K562 (cell line): ENCODE measurements at regions not wholly inside any gene's neighbourhood (a gene's known extent, or its start where the extent isn't known, plus 50 kb on each side); places are given as distances from the start of the nearest gene placed in this dataset.

Experiments used
- ATAC-seq: fragments of 200-7000 bp; cut with Tn5 transposase; 3 replicates; pipeline ENCODE4 v1.9.1; 2020; ENCODE audit warnings: moderate library complexity
- BruUV-seq: library from RNA; stranded (reverse); fragments of 400-500 nt; replicated peaks from 2 replicates; lab custom pipeline; 2021; lab: Mats Ljungman, UMichigan
- CTCF ChIA-PET: fragments of 300-600 bp; formaldehyde crosslinking; extraction: SDS; loops from one replicate; lab custom pipeline; 2021; ENCODE audit warnings: low intra/inter-chr PET ratio; lab: Yijun Ruan, JAX
- POLR2A ChIA-PET: fragments of 300-600, 350-650 bp; sonication (Branson Sonifier 250); formaldehyde crosslinking; extraction: SDS; loops from one replicate; lab custom pipeline; 2021; ENCODE audit warnings: antibody characterized with exemption, inconsistent platforms; lab: Yijun Ruan, JAX
- DNase-seq, 4 experiments: peaks; one replicate each; pipeline versions ENCODE4 v3.0.0 to v3.0.0-alpha.2; 2011 to 2018; ENCODE audit warnings: low spot score in 3 of 4, mixed read lengths in 3 of 4; ENCODE audit errors: extremely low read depth in 1 of 4
- FAIRE-seq: peaks from 2 replicates; lab custom pipeline; 2011; peaks lifted over from hg19 to GRCh38; lab: Jason Lieb, UNC
- H2AFZ ChIP-seq: 2 replicates; pipeline ENCODE4 v1.6.0; 2011; ENCODE audit warnings: low read depth, low read length, control low read depth, inconsistent platforms
- H3K27ac ChIP-seq: fragments of 200-600 bp; 3 replicates; pipeline ENCODE4 v1.8.0; 2011; ENCODE audit warnings: low read depth, mild to moderate bottlenecking, control low read depth, inconsistent platforms, low read length, moderate library complexity, mixed read lengths; ENCODE audit errors: extremely low read depth
- H3K27me3 ChIP-seq, 2 experiments: fragments of 300-600 bp in 1 of 2; 2 replicates in 1 of 2; 3 replicates in 1 of 2; pipeline versions ENCODE4 v1.6.0 to v1.8.0; 2011; ENCODE audit warnings: inconsistent platforms in 2 of 2, low read length in 2 of 2, mild to moderate bottlenecking in 1 of 2, mixed read lengths in 1 of 2, moderate library complexity in 1 of 2; ENCODE audit not compliant: control insufficient read depth in 2 of 2, insufficient read depth in 2 of 2
- H3K36me3 ChIP-seq: fragments of 300-600 bp; 3 replicates; pipeline ENCODE4 v1.8.0; 2011; ENCODE audit warnings: mild to moderate bottlenecking, low read length, inconsistent platforms; ENCODE audit not compliant: control insufficient read depth, insufficient read depth
- H3K4me1 ChIP-seq, 2 experiments: fragments of 200-600 bp in 1 of 2; replicated peaks in 1 of 2; 2 replicates in 1 of 2; 3 replicates in 1 of 2; pipeline versions ENCODE4 v1.5.1 to v1.8.0; 2011; ENCODE audit warnings: inconsistent platforms in 2 of 2, low read length in 2 of 2, mild to moderate bottlenecking in 1 of 2, mixed read lengths in 1 of 2, moderate library complexity in 1 of 2; ENCODE audit not compliant: control insufficient read depth in 2 of 2, insufficient read depth in 2 of 2
- H3K4me2 ChIP-seq: 2 replicates; pipeline ENCODE4 v1.6.1; 2011; ENCODE audit warnings: low read length, control low read depth, inconsistent platforms, mixed read lengths; ENCODE audit not compliant: insufficient read depth
- H3K4me3 ChIP-seq: fragments of 200-600 bp; sonication (generic), shearing (Covaris generic); 2 replicates; pipeline ENCODE4 v1.5.1; 2016; ENCODE audit warnings: control low read depth, inconsistent platforms
- H3K79me2 ChIP-seq: fragments of 200-600 bp; 3 replicates; pipeline ENCODE4 v1.8.0; 2011; ENCODE audit warnings: low read length, inconsistent platforms; ENCODE audit not compliant: control insufficient read depth, insufficient read depth
- H3K9ac ChIP-seq, 2 experiments: 2 replicates each; pipeline versions ENCODE4 v1.6.0 to v1.6.1; 2011; ENCODE audit warnings: low read depth in 2 of 2, low read length in 2 of 2, control low read depth in 1 of 2, inconsistent platforms in 1 of 2, mild to moderate bottlenecking in 1 of 2, mixed read lengths in 1 of 2; ENCODE audit not compliant: insufficient read depth in 1 of 2
- H3K9me1 ChIP-seq: one replicate; pipeline ENCODE4 v1.6.0; 2011; ENCODE audit warnings: inconsistent platforms, mild to moderate bottlenecking, low read length, moderate library complexity; ENCODE audit not compliant: control insufficient read depth, insufficient read depth
- H3K9me3 ChIP-seq: replicated peaks from 2 replicates; pipeline ENCODE4 v1.5.1; 2011; ENCODE audit warnings: low read depth, low read length, inconsistent platforms; ENCODE audit not compliant: control insufficient read depth, insufficient read depth
- H4K20me1 ChIP-seq: replicated peaks from 2 replicates; pipeline ENCODE4 v1.6.1; 2011; ENCODE audit warnings: low read length, inconsistent platforms, mixed read lengths; ENCODE audit not compliant: control insufficient read depth, insufficient read depth
- GTF2E2 ChIP-seq: fragments of 200-800 bp; sonication (Bioruptor generic); IDR thresholded peaks from 2 replicates; pipeline ENCODE4 v1.6.1; 2016; ENCODE audit warnings: missing genetic modification characterization, missing compliant biosample characterization
- HDAC6 ChIP-seq: IDR thresholded peaks from 2 replicates; pipeline ENCODE4 v1.6.1; 2012; ENCODE audit warnings: low read depth, mild to moderate bottlenecking, control low read depth, inconsistent platforms, low read length, moderate library complexity
- MBD2 ChIP-seq: sonication (generic); IDR thresholded peaks from 2 replicates; pipeline ENCODE4 v1.6.1; 2016; ENCODE audit warnings: low read depth, borderline replicate concordance
- RBM22 ChIP-seq: fragments of 200-400 bp; formaldehyde crosslinking; IDR thresholded peaks from 2 replicates; pipeline ENCODE4 v1.6.1; 2018; ENCODE audit warnings: low read length, low read depth; ENCODE audit not compliant: poor library complexity, severe bottlenecking
- ZFP1 ChIP-seq: fragments of 450-650 bp; formaldehyde crosslinking; IDR thresholded peaks from 2 replicates; pipeline ENCODE4 v1.4.0; 2020; ENCODE audit warnings: mild to moderate bottlenecking, mixed read lengths
- ZNF398 ChIP-seq: fragments of 250-450 bp; sonication (Bioruptor Pico); IDR thresholded peaks from 2 replicates; pipeline ENCODE4 v1.8.0; 2021; ENCODE audit warnings: moderate library complexity, mild to moderate bottlenecking, inconsistent platforms
- WGBS: fragments of 100-300 bp; shearing (Covaris generic); methylation state at CpG from one replicate; pipeline ENCODE4 v1.1.6; 2016; ENCODE audit warnings: low coverage, mixed read lengths; ENCODE audit not compliant: insufficient coverage; ENCODE audit errors: missing lambda C conversion rate; 5-methylcytosine and 5-hydroxymethylcytosine counted together
- in situ Hi-C: fragments of 300-500 bp; cut with MboI; formaldehyde crosslinking; loops from 4 replicates; pipeline ENCODE4 v1.15.0; 2018; ENCODE audit warnings: inconsistent platforms, mixed read lengths
- intact Hi-C: fragments of 100-400 bp; cut with micrococcal nuclease; formaldehyde crosslinking; loops from 2 replicates; pipeline ENCODE4 v1.14.2; 2022
- TF ChIP-seq, protein P1 (sequence below): sonication (generic); formaldehyde crosslinking; IDR thresholded peaks from 2 replicates; pipeline ENCODE4 v1.8.1; 2022; ENCODE audit warnings: missing genetic modification reagents

- Histone ChIP-seq H3K4me1 (no peaks in the 10 kb centered on the region), H4K20me1 (peaks cover 5% of the 10 kb centered on the region; the same call in 1 of the 2 replicates), H3K27ac (no peak overlapping the region), H3K4me3 (no peak overlapping the region), H3K9ac (no peak overlapping the region), H3K9me3 (no peaks in the 10 kb centered on the region), H3K4me2 (no peak overlapping the region), H3K27me3 (peaks cover 15 to 54% of the 10 kb centered on the region in 2 experiments; a peak in 4 of 5 replicates)
- CTCF ChIA-PET, result no interaction called here
- no peak for DNase-seq
- no peak for FAIRE-seq
- no TSS peak for BruUV-seq
- POLR2A ChIA-PET, result no interaction called here
- intact Hi-C loops, result no loop called here
- no peak for ATAC-seq
- 0% methylated on average over 5 of the region's 5 CpGs for WGBS
- TF ChIP-seq ZNF398 (no peak), ZFP1 (CRISPR knock-in tag) (no peak), RBM22 (no peak), MBD2 (no peak), GTF2E2 (no peak), HDAC6 (no peak)
- TF ChIP-seq, protein P1, sequence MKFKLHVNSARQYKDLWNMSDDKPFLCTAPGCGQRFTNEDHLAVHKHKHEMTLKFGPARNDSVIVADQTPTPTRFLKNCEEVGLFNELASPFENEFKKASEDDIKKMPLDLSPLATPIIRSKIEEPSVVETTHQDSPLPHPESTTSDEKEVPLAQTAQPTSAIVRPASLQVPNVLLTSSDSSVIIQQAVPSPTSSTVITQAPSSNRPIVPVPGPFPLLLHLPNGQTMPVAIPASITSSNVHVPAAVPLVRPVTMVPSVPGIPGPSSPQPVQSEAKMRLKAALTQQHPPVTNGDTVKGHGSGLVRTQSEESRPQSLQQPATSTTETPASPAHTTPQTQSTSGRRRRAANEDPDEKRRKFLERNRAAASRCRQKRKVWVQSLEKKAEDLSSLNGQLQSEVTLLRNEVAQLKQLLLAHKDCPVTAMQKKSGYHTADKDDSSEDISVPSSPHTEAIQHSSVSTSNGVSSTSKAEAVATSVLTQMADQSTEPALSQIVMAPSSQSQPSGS (CRISPR knock-in tag), result no peak
- TF ChIP-seq, all 486 proteins: peak for 0
- in situ Hi-C loops, result no loop called here
- no peaks in the 10 kb centered on the region for H3K79me2 ChIP-seq
- H3K9me1 ChIP-seq, result no peaks in the 10 kb centered on the region
- H2AFZ ChIP-seq, result no peak overlapping the region
- H3K36me3 ChIP-seq, result no peaks in the 10 kb centered on the region
Measured at GRCh38 chr1:30636621-30637020, 86.8 kb downstream of the MATN1 start.
